WERI-Rb-1 (cell line): ENCODE measurements at regions not wholly inside any gene's neighbourhood (a gene's known extent, or its start where the extent isn't known, plus 50 kb on each side); places are given as distances from the start of the nearest gene placed in this dataset.

Experiments used
- DNase-seq: peaks from one replicate; pipeline ENCODE4 v3.0.0-alpha.2; 2020
- H3K27ac ChIP-seq: fragments of 250-450 bp; sonication (Bioruptor Pico); 2 replicates; pipeline ENCODE4 v1.5.1; 2020; ENCODE audit warnings: mild to moderate bottlenecking, moderate library complexity
- H3K27me3 ChIP-seq: fragments of 250-450 bp; sonication (Bioruptor Pico); 2 replicates; pipeline ENCODE4 v1.5.1; 2021; ENCODE audit warnings: mild to moderate bottlenecking, low read depth, moderate library complexity; ENCODE audit not compliant: insufficient read depth, severe bottlenecking
- H3K36me3 ChIP-seq: fragments of 250-450 bp; sonication (Bioruptor Pico); 2 replicates; pipeline ENCODE4 v1.5.1; 2020; ENCODE audit warnings: mild to moderate bottlenecking, moderate library complexity
- H3K4me3 ChIP-seq: 2 replicates; pipeline ENCODE4 v1.5.1; 2011; ENCODE audit warnings: low read depth, mild to moderate bottlenecking, control low read depth, low read length
- H3K9me3 ChIP-seq: fragments of 250-450 bp; sonication (Bioruptor Pico); 2 replicates; pipeline ENCODE4 v1.5.1; 2021; ENCODE audit warnings: mild to moderate bottlenecking, moderate library complexity; ENCODE audit not compliant: severe bottlenecking
- CTCF ChIP-seq: IDR thresholded peaks from 2 replicates; pipeline ENCODE4 v1.5.1; 2011; ENCODE audit warnings: low read depth, mild to moderate bottlenecking, control low read depth, inconsistent platforms, low read length

- Histone ChIP-seq H3K27me3 (no peaks in the 10 kb centered on the region), H3K36me3 (no peaks in the 10 kb centered on the region), H3K4me3 (no peak overlapping the region), H3K27ac (no peak overlapping the region), H3K9me3 (no peaks in the 10 kb centered on the region)
- no peak for DNase-seq
- TF ChIP-seq CTCF = no peak
These were observed 441.9 kb downstream of the RND3 start for GRCh38 chr2:150045601-150046000.

- Histone ChIP-seq H3K27ac (no peak overlapping the region), H3K4me3 (no peak overlapping the region), H3K9me3 (no peaks in the 10 kb centered on the region), H3K36me3 (no peaks in the 10 kb centered on the region), H3K27me3 (no peaks in the 10 kb centered on the region)
- no peak for TF ChIP-seq CTCF
- DNase-seq = no peak
These were observed 444.3 kb downstream of the RND3 start for GRCh38 chr2:150043172-150043500.

GRCh38 chr2:150042500-150043171, 444.8 kb downstream of the RND3 start:
- no peak for TF ChIP-seq CTCF
- no peaks in the 10 kb centered on the region for H3K27me3 ChIP-seq
- no peaks in the 10 kb centered on the region for H3K9me3 ChIP-seq
- no peak for DNase-seq
- H3K27ac ChIP-seq = no peak overlapping the region
- H3K4me3 ChIP-seq = no peak overlapping the region
- no peaks in the 10 kb centered on the region for H3K36me3 ChIP-seq

- Histone ChIP-seq H3K36me3 (no peaks in the 10 kb centered on the region), H3K9me3 (no peaks in the 10 kb centered on the region), H3K27me3 (no peaks in the 10 kb centered on the region), H3K27ac (no peak overlapping the region), H3K4me3 (no peak overlapping the region)
- DNase-seq = no peak
- no peak for TF ChIP-seq CTCF
These were observed 445.6 kb downstream of the RND3 start for GRCh38 chr2:150041722-150042425.

- DNase-seq = no peak
- Histone ChIP-seq H3K4me3 (no peak overlapping the region), H3K27me3 (no peaks in the 10 kb centered on the region), H3K27ac (no peak overlapping the region), H3K9me3 (no peaks in the 10 kb centered on the region), H3K36me3 (no peaks in the 10 kb centered on the region)
- no peak for TF ChIP-seq CTCF
These were observed 449.0 kb upstream of the MMADHC start for GRCh38 chr2:150036622-150037021.

- no peak overlapping the region for H3K27ac ChIP-seq
- TF ChIP-seq CTCF = no peak
- DNase-seq = no peak
- no peaks in the 10 kb centered on the region for H3K9me3 ChIP-seq
- no peaks in the 10 kb centered on the region for H3K36me3 ChIP-seq
- no peaks in the 10 kb centered on the region for H3K27me3 ChIP-seq
- H3K4me3 ChIP-seq = no peak overlapping the region
These were observed 447.1 kb upstream of the MMADHC start for GRCh38 chr2:150034665-150035064.
